CD4-positive, alpha-beta T cell treated with Interleukin-15 for 4 hours (primary cell): ENCODE measurements at regions not wholly inside any gene's neighbourhood (a gene's known extent, or its start where the extent isn't known, plus 50 kb on each side); places are given as distances from the start of the nearest gene placed in this dataset.

Experiments used
- DNase-seq: peaks from one replicate; pipeline ENCODE4 v3.0.0-alpha.2; 2020; ENCODE audit warnings: low spot score

DNA sequence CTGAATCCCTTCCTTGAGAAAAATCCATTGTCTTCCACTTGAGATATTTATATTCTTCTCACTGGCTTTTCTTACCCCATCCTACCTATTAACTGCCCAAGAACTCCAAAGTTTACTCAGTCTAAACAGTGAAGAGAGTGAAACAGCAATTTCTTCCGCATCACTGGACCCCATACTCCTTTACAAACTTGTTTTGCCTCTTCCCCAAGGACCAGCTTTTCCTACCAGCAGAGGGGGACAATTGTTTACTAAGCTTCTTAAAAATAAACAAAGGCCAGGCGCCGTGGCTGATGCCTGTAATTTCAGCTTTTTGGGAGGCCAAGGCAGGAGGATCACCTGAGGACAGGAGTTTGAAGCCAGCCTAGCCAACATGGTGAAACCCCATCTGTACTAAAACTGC is 52.0 kb downstream of the LRATD1 start:
- DNase-seq: no peak

DNA sequence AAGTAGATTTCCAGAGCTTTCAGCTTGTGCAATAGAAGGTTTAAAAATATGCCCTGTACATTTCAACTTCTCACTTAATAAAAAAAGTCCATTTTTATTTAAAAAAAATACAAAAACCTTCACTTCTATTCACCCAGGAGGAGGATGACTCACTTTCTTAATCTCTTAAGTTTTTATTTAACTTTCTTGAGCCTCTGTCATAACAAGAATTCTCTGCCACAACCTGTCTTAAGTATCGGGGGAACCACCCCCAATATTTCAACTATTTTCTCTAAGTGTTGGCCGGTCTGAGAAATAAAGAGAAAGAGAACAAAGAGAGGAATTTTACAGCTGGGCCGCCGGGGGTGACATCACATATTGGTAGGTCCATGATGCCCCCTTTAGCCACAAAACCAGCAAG is 58.4 kb downstream of the LRATD1 start:
- DNase-seq: no peak

DNA sequence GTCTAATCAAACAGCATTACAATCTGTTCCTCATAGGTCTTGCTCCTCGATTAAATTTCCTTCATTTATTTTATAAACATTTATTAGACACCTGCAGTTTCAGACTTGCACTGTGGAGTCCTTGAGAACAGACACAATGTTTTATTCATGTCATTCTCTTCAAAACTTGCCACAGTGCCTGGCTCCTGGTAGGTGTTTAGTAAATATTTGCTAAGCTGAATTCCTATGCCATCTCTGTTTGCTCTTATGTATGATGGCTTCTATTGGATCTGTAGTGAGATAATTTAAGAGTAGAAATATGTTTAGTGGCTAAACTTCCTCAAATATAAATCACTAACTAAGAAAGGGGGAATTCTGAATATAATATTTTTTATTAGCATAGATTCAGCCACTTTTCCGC is 61.4 kb downstream of the LRATD1 start:
- no peak for DNase-seq

DNA sequence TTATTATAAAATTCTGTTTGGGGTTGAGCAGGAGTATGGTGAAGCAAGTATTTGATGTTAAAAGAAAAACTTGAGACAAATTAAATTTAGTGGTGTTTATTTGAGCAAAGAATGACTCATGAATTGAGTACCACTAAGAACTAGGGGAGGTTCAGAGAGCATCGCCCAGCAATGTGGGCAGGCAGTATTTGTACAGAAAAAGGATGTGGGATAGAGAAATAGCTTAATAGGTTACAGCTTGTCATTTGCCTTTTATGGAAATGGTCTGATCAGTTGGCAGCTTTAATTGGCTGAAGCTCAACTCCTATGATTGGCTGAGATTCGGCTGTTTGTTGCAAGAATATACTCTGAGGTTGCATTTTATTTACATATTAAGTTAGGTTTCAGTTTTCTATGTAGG is 68.2 kb downstream of the LRATD1 start:
- DNase-seq: no peak

DNA sequence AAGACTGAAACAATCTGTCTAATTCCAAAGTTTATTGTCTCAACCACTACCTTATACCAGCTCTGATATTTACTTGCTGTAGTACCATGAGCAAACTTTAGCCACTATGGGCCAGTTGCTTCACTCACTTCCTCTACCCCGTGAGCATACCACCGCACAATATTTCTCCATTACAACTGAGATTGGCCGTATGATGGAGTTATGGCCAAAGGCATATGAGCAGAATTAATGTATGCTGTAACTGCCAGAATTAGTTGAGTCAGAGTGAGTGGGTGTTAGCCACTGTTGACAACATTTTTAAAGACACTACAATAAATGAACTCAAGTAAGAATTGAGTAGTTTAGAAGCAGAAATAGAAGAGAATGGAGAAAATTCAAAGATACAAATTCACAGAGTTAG is 69.7 kb downstream of the LRATD1 start:
- DNase-seq: no peak

DNA sequence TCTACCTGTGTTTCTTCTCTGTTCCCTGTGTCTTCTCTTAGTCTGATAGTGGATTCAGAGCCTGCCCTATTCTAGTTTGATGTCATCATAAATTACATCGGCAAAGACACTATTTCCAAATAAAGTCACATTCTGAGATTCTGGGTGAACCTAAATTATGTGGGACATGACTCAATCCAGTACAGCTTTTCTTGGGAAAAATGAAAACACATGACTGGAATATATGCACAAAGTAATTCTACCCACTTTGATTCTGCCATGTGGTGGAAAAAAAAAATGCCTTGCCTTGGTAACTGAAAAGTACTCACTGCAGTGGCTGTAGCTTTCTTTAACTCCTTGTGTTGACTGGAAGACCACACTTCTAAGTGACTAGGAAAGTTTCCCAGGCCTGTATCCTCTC is 73.7 kb downstream of the LRATD1 start:
- no peak for DNase-seq

DNA sequence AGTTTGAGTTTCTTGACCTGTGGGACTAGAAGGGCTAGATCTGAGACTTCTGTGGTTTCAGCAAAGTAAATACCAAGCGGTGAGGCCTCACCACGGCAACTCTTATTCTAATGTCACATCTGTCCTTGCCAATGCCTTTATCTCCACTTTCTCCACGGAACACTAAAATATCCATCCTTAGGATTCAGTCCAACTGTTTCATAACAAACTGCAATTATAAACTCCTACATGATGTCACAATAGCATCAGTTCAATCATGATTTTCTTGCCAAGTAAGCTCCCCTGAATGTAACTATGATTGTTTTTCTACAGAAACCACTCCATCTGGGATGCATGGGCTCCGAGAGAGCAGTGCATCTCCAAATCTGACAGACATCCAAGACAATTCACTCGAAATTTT is 79.6 kb downstream of the LRATD1 start:
- no peak for DNase-seq

DNA sequence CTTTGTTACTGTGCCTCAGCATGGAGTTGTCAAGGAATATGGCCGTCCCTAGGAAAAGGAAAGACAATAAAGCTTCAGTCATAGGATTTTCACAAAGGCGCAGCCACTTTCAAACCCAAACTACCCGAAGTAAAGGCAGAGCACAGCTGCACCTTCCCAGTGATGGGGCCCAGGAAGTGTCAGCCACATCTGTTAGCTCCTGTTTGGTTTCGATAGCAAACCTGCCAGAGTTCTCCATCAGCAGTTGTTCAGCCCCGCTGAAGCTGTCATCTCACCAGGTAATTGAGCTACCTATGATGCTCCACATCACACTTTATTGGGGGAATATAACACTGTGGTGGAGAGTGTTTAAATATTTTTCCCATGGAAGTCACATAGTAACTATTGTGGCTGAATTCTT is 80.7 kb downstream of the LRATD1 start:
- DNase-seq: no peak

DNA sequence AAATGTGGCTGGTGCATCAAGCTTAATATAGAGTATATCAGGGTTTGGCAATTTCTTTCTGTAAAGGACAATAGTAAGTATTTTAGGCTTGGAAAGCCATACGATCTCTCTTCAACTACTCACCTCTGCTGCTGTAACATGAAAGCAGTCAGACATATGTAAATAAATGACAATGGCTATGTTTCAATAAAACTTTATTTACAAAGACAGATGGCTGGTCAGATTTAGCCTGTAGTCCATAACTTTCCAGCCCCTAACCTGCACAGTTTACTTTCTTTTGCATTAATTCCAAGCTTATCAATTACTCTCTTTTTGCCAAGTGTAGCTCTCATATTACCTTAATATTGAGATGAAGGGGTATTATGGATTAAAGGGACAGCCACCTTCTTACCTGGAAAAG is 83.1 kb downstream of the LRATD1 start:
- DNase-seq: no peak

DNA sequence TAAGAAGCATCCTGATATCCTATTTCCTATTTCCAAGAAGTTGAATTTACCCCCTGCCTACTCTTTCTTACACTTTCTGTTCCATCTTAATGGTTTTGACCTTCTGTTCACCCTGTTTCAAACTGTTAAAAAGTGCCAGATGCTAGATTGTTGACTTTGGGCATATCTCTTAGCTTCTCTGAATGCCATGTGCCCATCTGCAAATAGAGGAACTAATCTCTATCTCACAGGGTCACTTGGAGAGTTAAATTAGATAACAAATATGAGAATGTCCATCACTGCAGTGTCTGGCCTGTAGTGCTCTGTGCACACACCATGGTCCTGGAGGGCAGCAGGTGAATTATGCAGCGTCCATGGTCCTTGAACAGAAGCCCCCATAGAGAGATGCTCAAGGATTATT is 83.8 kb downstream of the LRATD1 start:
- no peak for DNase-seq

DNA sequence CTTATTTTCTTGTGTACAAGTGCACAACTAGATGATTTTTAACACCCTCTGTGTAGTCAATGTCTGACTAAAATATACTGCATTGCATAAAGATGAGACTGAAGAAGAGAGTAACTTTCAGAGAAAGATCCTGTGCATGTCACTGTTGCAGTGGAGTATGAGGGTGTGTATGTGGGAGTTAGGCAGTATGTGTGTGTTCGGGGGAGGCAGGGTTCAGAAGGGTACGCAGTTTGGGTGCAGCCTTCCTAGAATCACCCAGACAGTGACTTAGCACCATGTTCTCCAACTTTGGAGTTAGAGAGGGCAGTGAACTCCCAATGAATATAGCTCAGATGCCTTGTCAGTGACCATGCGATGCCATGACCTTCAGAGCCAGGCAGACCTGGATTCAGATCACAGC is 84.6 kb downstream of the LRATD1 start:
- no peak for DNase-seq

DNA sequence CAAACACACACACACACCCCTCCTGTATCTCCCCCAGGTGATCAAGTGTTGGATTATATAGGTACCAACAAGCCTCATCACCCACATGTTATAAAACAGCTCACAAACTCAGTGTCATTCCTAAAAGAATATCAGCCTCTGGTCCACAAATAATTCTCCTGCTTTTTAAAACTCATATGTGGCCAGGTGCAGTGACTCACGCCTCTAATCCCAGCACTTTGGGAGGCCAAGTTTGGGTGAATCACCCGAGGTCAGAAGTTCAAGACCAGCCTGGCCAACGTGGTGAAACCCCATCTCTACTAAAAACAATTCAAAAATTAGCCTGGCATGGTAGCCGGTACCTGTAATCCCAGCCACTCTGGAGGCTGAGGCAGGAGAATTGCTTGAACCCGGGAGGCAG is 87.8 kb downstream of the LRATD1 start:
- no peak for DNase-seq

DNA sequence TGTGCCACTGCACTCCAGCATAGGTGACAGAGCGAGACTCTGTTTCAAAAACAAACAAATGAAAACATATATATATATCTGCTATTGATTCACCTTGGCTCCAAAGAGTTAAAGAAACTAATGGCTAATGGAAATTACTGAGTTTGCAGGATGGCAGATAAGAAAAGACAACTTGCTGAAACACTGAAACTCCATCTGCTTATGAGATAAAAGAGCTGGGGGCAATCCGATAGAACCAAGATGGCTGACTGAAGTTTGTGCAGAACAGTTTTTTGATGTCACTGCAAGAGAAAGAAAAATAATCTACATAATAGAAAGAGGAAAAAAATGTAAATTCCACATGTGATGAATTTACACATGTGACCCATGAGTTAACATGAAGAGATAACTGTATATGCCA is 88.2 kb downstream of the LRATD1 start:
- DNase-seq: no peak

DNA sequence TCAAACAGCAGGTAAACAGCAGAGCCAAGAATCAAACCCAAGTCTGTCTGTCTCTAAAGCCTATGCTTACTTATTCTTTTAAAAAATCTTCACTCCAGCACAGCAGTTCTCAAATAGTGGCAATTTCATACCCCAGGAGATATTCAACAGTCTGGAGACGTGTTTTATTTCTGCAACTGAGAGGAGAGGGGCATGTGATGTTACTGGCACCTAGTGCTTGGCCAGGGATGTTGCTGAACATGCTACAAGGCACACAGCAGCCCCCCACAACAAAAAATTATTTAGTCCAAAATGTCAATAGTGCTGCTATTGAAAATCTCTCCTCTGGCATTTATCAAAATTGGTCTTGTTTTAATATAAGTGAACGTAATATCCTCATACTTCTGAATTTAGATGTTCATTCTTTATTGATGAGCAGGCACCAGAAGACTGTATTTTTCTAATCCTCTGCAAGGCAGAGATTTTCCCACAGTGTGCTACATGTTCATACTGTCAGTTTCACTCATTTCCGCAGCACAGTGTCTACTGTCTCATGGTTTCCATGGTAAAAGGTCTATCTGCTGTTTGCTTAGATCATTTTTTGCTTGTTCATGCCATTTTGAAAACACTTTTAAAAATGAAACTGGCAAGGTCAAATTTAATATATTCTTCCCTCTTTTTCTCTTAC is 90.5 kb downstream of the LRATD1 start:
- DNase-seq: no peak

DNA sequence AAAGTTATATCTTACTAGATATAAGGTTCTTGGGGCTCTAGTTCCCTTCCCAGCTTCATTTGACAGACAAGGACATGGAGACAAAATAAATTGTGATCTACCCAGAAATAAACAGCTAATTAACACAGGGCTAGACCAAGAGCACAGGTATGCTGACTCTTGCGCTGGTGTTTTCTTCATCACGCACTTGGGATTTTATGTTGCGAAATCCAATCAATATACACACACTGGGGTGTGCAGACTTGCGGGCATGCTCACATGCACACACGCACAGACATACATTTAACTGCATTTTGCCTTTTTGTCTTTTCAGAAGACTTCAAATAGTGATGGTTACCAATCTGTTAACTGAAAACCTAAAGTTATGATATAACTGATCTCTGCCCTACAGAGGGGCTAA is 91.2 kb downstream of the LRATD1 start:
- DNase-seq: no peak

DNA sequence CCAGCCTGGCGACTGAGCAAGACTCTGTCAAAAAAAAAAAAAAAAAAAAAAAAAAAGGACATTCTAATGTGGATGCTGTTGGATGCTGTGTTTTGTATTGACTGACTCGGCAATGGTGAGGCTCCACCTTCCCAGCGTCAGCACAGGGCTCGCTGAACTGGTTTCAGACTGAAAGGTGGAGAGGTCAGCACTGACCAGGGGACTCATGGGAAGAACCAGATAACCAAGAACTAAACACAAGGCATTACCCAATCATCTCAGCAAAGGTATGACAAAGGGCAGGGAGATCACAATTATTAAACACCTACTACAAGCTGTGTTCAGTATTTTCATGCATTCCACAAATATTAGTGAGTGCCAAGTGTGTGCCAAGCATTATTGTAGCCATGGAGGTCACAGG is 103.2 kb downstream of the LRATD1 start:
- DNase-seq: no peak

DNA sequence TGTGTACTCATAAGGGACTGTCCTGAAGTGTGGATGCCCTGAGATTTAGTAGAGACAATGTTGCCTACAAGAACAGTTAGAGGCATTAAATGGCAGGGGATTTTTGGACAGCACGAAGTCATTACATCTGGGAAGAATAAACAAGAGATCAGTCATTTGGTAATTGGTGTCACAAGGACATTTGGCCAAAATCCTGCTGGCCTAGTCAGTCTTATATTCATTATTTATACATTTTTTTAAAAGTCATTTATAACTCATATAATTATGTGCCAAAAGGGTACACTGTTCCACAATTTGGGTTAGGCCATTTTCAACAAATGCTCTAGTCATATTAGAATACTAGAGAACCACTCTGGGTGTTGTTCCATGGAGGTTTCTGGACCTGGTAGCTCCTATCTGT is 104.7 kb downstream of the LRATD1 start:
- no peak for DNase-seq

DNA sequence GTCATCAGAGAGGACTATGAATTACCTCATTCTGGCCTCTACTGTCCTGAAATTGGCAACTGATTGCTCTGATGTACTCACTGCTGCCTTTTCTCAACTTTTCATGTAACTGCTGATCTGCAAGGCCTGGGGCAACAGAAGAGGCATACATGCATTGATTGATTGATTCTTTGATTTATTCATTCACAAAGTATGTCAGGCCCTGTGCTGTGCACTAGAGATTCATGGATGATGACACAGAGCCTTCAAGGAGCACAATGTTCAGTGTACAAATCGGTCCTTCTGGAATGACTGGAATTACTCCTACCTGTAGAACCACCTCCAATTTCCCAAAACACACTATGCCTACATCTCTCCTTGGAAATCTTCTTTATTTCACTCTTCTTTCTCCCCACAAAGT is 111.3 kb downstream of the LRATD1 start:
- no peak for DNase-seq

DNA sequence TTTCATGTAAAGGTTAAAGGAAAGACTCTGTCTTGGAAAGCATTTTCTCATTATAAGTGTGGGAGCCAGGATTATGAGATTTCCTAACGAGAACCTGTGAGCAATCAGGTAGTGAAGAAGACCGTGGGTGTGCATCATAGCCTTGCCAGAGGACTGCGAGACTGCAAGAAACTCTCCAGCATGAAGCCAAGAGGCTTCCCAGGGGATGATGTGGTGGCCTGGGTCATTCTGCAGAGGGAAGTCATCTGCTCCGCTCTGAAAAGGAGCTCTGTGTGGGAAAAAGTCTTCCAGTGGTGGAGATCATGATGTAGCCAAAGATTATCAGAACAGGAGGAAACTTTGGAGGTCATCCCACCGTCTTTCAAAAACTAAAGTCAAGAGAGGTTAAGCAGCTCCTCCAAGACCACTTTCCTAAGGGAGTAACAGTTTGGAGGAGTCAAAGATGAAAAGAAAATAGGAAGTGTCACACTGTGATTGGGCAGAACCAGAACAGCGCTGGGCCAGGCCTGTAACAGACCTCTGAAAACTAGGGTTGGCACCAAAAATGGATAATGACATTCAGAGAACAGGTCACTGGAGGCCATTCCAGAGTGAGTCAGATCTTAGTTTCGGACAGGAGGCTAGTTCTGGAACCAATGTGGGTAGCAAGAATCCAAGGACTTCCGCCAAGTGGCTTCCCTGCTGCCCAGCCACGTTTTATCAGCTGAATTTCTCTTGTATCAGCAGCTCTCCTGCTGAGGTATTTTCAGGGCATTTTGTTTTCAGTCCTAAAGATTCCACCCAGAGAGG is 113.0 kb downstream of the LRATD1 start:
- no peak for DNase-seq

DNA sequence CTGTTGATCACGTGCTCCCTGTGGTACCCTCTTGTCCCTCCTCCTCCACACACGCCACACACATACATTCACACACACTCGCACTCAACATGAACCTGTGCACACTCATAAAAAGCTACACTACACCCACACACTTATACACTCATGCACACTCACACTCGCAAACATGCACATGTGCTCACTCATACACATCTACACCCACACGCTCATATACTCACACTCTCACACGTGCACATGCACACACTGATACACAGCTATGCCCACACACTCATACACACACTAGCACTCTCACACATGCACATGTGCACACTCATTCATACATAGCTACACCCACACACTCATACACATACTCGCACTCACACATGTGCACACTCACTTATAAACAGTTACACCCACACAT is 113.6 kb downstream of the LRATD1 start:
- DNase-seq: no peak

DNA sequence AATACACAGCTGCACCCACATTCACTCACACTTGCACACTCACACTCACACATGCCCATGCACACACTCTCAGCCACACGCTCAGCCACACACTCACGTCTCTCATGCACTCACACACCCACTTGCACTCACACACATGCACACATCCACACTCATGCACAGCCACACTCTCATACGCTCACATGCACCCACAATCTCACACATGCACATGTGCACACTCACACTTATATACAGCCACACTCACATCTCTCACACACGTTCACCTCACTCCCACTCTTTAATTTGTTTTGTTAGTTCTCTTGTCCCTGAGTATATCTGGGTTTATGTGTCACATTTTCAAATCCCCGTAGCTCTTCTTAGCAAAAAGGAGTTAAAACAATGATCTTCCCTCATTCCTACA is 114.9 kb downstream of the LRATD1 start:
- DNase-seq: no peak

DNA sequence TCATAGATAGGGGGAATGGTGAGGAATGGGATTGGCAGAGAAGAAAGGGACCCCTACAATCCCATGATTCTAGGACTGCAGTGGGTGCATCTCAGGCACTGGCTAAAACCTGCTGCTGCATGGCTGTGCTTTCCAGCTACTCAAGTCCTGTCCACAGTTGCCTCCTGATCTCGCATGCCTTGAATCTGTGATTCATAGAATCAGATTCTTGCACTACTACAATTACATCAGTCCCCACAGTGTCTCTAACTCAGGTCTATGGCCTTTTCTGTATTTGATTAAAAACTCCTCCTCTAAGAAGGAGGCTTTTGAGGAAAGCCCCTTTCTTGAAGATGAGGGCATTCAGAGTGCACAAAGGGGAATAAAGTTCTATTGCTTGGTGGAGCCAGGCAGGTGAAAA is 117.4 kb downstream of the LRATD1 start:
- DNase-seq: no peak

DNA sequence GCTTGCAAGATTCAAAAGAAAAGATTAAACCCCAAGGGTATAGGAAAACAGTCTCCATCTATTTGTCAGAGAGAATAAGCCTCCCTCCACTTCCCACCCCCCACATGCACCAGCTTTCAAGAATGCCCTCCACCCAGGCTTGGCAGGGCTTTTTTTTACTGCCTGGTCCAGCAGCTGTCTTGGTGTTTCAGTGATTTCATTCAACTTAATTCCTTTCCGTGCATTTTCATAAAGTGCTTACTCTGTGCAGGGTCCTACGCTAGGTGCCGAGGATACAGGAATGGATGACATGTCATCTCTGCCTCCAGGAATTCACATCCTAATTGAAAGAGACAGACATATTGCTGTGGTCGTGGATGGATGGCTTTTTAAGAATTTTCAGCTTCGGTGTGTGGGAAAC is 117.9 kb downstream of the LRATD1 start:
- no peak for DNase-seq

DNA sequence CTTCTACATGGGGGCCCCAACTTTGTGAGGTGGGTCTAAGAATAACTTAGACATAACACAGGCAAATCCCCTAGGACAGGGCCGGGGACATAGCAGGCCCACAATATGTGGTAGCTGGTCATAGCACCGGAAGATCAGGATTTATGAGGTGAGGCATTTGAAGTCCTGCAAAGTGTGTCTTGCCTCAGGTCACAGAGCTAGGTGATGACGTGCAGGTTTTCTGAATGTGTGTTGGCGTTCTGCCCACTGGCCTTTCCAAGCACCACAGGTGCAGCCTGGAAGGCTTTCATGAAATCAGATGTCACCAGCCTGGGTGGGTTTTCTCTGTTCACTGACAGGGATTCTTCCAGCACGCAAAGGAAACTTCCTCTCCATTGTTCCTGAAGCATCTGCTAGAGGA is 119.1 kb downstream of the LRATD1 start:
- no peak for DNase-seq
